Left lobe of liver (tissue), 2 donors: ENCODE measurements at regions not wholly inside any gene's neighbourhood (a gene's known extent, or its start where the extent isn't known, plus 50 kb on each side); places are given as distances from the start of the nearest gene placed in this dataset.
"Not testable (repeated sequence)": the region's sequence is repeated elsewhere in the genome, so short reads cannot be mapped to it uniquely, and the experiment has no call there.

Experiments used
- ATAC-seq: fragments of 200-7000 bp; cut with Tn5 transposase; one replicate; pipeline ENCODE4 v1.9.1; 2020; ENCODE audit warnings: mild to moderate bottlenecking, moderate library complexity
- DNase-seq: peaks from one replicate; pipeline ENCODE4 v3.0.0-alpha.2; 2020; ENCODE audit warnings: low spot score
- donor health status: DM: no; HTN: no; CAD: no; lungs with moderate emphysema.
- donor health status: DM: no; HTN: yes; CAD: no.

GRCh38 chr2:175432021-175432420, 250.5 kb upstream of the ATP5MC3 start:
- DNase-seq (no peak), ATAC-seq (no peak)

DNA sequence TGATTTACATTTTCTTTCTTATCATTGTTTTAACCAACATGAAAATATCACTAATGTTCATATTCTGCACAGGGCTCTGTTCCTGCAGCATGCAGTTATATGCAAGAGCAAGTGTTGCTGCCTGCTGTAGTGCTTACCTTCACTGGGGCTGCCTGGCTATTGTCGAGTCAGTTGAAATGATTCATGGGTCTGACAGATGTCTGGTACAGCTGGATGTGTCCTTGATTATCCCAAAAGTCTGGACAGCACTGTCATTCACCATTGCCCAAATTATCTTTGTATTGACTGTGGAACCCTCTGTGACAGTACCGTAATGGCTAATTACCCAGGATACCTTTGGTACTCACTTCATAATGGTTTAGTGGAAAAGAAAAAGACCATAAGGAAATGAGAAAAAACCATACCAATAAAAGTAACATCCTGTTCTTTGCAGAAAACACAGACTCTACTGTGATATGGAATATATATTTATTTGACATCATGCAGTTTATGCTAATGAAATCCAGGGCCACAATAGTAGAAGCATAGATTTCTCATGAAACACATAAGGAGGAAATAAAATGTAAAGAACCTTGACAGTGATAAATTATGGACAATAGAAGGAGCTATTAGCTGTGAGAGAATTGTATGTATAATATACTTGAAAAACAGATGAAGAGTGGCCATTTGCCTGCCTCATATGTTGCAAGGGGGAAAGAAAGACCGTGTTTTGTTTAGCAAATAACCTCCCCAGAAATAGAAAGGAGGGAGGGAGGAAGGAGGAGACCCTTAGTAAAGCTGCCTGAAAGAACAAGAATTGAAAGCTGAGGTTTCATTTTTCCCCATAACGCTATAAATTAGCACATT, 249.8 kb upstream of the ATP5MC3 start:
- DNase-seq = no peak
- ATAC-seq = no peak

DNA sequence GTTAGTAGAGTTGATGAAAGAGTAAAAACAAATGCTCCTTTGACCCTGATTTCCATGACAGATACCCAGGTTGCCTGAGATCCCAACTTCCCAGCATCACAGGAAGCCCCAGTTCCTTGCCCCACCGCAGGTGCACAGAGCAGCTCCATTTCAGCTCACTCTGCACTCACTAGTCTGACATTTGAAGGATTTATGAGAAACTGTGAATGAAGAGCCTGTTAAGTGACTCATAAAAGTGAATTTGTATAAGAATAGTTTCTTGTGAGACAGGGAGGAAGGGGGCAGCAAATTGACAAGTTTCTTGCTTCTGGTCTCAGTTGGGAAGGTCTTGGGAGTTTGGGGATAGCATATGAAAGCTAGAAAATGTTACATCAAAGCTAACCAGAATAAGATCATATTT, 248.7 kb upstream of the ATP5MC3 start:
- DNase-seq (no peak), ATAC-seq (no peak)

DNA sequence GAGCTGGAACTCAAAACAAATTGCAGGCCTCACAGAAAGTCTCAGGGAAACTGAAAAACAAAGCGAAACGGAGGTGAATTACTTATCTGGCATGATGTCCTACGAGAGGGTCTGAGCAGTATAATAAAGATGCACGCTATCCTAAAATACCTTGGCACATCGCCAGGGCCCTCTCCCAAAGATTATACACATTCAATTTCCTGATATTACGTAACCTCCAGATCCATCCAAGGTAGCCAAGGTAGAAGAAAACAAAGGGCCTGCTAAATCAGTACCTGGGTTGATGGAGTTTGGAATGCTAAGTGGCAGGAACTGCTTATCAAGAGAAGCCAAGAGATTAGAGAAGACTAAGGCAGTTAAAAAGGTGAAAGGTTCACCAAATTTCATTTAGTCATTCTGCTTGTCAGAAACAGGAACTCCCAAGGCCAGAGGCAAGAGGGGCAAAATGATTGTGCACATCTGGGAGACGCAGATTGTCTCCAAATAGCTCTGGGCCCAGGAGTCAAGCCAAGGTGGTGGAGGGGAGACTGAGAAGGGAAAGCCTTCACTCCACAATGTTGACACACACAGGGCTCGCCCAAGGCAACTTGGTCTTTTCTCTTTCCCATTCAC, 236.8 kb upstream of the ATP5MC3 start:
- no peak for ATAC-seq
- no peak for DNase-seq

GRCh38 chr2:175414882-175415487, 233.5 kb upstream of the ATP5MC3 start:
- peak; percentile 93 for ATAC-seq
- DNase-seq = peak; percentile 54

DNA sequence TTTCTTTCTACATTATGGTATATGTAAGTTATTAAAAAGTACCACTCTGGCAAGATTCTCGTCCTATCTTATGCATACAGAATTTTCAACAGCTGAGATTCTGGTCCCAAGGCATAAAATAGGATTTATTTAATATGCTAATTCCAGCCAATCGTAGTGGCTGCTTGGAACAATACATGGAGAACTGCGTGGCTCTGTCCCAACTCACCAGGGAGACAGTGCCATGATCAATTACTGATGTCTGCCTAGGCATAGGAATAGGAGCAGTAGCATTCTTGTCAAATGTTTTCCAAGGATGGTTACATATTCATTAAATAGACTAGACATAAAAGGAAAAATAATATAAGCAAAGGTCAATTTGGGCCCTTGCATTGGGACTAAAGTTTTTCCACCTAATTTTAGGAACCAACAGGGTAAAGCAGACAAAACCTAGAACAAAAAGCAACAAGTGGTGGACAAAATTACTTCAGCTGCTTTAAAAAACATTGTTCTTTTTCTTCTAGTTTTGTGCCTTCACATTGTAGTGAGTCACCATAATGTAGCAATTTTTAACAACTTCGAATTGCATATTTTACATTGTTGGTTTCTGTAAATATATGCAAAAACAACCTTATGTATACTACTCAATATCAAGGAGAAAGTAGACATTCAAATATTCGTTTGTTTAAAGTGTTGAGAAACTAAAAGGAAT, 232.8 kb upstream of the ATP5MC3 start:
- no peak for DNase-seq
- ATAC-seq = no peak

GRCh38 chr2:175410941-175411340, 229.4 kb upstream of the ATP5MC3 start:
- not testable (repeated sequence) for DNase-seq, ATAC-seq

DNA sequence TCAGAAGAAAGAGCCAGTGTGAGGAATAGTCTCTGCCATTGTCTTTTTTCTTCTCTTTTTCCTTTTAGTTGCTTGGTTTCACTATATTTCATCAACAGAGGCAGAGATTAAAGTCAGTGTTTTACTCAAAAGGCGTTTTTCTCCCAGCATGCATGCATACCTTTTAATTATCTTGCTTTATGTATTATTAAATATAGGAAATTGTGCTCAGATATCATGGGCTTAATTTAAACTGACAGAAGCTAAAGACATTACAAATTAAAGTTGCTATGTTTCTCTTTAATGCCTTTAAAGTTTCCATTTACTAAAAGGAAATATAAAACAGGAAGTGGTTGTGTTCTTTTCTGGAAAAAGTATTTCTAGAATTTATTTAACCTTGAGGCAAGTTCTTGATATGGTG, 223.3 kb upstream of the ATP5MC3 start:
- DNase-seq = no peak
- ATAC-seq = no peak

DNA sequence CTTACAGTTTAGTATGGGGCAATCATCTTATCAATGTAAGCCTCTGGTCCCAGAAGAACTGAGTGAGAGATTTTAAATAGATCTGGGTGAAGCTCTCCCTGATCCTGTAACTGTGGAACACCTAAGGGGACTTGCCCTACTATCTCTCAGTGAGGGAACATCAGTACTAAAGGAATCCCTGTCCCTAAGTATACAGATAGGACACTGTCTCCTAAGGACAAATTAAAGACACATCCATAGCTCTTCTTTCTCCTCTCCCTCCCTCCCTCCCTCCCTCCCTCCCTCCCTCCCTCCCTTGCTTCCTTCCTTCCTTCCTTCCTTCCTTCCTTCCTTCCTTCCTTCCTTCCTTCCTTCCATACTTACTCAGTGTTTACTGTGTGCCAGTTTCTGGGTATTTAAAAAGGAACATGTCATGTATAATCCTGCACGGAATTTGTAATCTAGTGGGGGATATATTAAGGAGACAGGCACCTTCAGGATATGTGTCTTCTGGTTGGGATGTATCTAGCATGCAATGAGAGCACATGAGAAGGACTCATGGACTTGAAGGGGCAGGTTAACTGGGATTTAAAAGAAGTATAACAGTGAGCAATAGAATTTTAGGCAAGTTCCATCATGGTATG, 222.2 kb upstream of the ATP5MC3 start:
- no peak for ATAC-seq

DNA sequence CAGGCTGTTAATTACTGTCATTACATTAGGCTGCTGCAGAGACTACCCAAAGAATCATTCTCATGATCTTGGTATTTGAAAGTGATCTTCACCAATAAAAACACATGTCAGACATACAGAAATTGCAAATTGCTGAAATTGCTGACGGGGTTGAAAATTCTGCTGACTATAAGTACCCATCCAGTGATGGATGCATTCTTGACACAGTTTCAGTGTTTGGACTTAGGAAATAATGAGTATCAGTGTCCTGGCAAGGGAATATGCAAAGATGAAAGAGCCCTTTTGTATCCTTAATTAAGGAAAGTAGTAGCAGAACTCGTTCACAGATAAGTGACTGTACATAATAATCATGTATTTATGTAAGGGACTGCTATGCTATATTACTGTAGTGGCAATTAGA, 221.1 kb upstream of the ATP5MC3 start:
- no peak for DNase-seq
- ATAC-seq = no peak

More for the DNA sequence above, 222.2 kb upstream of the ATP5MC3 start:
- DNase-seq = no peak

DNA sequence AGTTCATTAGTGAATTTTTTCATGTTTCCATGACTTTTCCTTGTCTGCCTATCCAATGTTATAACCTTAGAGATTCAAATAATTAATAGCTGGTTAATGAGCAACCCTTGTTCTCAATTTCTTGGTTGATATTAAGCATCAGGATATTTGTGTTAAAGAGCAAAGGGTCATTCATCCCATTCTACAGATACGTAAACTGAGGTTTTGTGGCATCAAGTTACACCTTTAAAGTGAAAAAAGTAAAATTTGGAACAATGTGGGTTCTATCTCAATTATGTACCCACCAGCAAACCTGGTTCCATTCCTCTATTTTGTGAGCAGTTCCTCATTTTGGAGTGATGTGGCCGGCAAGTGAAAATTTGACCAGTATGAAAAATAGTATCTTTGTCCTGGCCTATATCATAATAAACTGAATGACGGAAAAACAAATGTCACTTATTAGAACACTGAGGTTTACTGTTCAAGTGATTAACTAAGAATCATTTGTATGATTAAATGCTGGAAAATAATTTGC, 220.5 kb upstream of the ATP5MC3 start:
- no peak for DNase-seq
- no peak for ATAC-seq

DNA sequence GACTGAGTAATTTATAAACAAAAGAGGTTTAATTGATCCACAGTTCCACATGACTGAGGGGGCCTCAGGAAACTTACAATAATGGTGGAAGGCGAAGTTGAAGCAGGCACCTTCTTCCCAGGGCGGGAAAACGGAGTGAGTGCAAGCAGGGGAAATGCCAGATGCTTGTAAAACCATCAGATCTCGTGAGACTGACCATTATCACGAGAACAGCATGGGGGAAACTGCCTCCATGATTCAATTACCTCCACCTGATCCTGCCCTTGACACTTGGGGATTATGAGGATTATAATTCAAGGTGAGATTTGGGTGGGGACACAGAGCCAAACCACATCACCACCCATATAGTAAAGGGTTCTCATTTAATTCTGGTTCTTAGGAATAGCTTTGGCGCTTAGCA, 219.5 kb upstream of the ATP5MC3 start:
- DNase-seq (no peak), ATAC-seq (no peak)

- ATAC-seq (no peak), DNase-seq (no peak)
Observed at GRCh38 chr2:175399326-175399725, 217.8 kb upstream of the ATP5MC3 start.

DNA sequence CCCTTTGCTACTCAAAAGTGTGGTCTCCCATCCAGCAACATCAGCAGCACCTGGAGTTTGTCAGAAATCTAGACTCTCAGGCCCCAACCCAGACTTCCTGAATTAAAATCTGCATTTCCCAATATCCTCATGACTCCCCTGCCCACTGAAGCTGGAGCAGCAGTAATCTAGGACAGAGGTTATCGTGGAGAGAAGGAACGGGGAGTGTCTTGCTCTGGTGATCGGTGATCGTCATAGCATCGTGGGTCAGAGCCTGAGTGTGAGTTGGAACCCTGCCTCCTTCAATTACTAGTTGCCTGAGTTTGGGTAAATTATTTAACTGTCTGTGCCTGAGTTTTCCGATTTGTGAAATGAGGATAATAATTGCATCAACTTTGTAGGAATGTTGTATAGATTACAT, 217.3 kb upstream of the ATP5MC3 start:
- DNase-seq = no peak
- no peak for ATAC-seq

DNA sequence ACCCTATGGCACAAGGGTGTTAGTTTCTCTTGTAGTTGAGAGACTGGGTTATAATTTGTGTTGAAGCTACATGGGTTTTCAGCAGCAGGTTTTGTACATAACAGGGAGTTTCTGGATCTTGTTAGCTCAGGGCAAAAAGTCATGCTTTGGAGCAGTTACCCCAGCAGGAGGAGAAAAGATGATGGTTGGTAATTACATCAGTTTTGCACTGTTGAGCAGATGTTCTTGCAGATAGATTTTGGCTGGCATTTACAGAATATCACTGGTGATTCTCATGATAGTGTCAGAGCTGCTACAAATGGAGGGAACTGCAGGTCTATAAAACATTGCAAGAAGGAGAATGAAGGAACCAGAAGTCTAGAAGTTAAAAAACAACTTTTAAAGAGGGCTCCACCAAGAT, 215.2 kb upstream of the ATP5MC3 start:
- ATAC-seq = no peak
- DNase-seq = no peak

- ATAC-seq (no peak), DNase-seq (no peak)
Observed at GRCh38 chr2:175393851-175394250, 212.3 kb upstream of the ATP5MC3 start.

- no peak for ATAC-seq
Observed at GRCh38 chr2:175383286-175383685, 201.8 kb upstream of the ATP5MC3 start.

DNA sequence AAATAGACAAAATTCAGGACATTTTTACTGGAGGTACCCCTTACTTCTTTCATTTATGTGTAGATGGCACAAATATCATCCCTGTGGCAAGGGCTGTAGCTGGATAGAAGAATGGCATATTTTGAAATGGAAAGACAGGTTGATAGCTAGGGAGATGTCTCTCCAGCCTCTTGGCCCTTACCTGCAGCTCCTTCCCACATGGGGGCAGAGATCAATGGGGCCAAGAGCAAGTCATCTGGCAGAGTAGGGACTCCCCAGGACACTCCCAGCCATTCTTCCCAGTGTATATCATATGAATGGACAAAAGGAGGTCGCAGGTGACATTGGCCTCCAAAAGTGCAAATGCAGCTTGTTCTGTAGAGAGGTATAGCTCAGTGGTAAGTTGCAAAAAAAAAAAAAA, 192.2 kb upstream of the ATP5MC3 start:
- ATAC-seq (no peak), DNase-seq (no peak)

More at GRCh38 chr2:175383286-175383685, 201.8 kb upstream of the ATP5MC3 start:
- DNase-seq = no peak

- no peak for DNase-seq
- ATAC-seq = peak; percentile 51
Observed at GRCh38 chr2:175372704-175373701, 191.5 kb upstream of the ATP5MC3 start.

DNA sequence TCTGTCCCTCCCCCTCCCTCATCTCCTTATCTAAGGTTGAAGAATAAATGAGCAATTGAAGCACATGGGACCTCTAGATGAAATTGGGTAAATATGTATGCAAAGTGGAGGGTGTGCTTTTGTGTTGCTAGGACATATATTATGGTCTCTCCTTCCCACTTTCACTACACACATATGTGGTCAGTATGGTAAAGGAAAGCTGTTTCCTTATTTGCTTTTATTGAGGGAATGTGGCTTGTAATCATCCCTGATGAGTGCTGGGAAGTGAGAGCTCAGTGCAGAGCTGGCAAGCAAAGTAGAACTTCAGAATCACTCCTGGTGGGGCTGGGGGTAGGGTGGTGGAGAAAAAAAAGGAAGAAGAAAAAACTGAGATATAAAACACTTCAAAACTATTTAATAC, 189.9 kb upstream of the ATP5MC3 start:
- no peak for DNase-seq
- no peak for ATAC-seq
